ENCODE measurements at regions not wholly inside any gene's neighbourhood (a gene's known extent, or its start where the extent isn't known, plus 50 kb on each side); places are given as distances from the start of the nearest gene placed in this dataset.

DNA sequence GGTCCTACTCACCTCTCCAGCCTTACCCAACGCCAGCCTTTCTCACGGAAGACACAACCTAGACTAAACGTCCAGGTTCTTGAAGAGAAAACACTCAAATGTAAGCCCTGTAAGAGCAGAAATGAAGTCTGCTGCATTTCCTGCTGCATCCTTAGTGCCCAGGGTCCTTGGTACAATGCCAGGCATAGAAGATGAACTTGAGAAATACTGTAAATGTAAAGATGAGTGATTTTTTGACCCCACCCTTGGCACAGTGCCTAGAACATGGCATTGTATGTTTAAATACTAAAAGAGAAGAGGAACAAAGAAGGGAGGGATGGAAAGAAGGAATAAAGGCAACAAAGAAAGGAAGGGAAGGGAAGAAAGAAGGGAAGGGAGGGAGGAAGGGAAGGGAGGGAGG lies 514.6 kb downstream of the MED13L start:
- Histone ChIP-seq H3K36me3 (ENCODE audit: low read depth, low read length) (no peaks in the 10 kb centered on the region), H3K9me2 (replicated peaks; ENCODE audit: low read length) (no peaks in the 10 kb centered on the region), H4K20me1 (ENCODE audit: low read length) (no peaks in the 10 kb centered on the region), H3K79me2 (ENCODE audit: low read length) (no peaks in the 10 kb centered on the region), H3K27ac (ENCODE audit: low read length) (no peak overlapping the region), H3K27me3 (ENCODE audit: low read length) (peaks cover 39% of the 10 kb centered on the region), H2AFZ (ENCODE audit: low read length) (no peak overlapping the region), H3K4me1 (ENCODE audit: insufficient read depth, low read length) (no peaks in the 10 kb centered on the region), H3K4me3 (ENCODE audit: low read length) (no peak overlapping the region), H3K4me2 (ENCODE audit: low read length) (no peak overlapping the region), H3K9me3 (ENCODE audit: low read length) (no peaks in the 10 kb centered on the region), H3K9ac (ENCODE audit: low read length) (no peak overlapping the region), H3F3A (ENCODE audit: low read length, unreplicated experiment) (no peaks in the 10 kb centered on the region)
- ChIA-PET CTCF (no interaction called here), POLR2A (ENCODE audit: unreplicated experiment) (no interaction called here)
- intact Hi-C loops (cut with micrococcal nuclease) = no loop called here
- DNase-seq (peak; percentile 30), ATAC-seq (no peak)
- BruUV-seq (replicated peaks) = no TSS peak
- TF ChIP-seq, protein P1, sequence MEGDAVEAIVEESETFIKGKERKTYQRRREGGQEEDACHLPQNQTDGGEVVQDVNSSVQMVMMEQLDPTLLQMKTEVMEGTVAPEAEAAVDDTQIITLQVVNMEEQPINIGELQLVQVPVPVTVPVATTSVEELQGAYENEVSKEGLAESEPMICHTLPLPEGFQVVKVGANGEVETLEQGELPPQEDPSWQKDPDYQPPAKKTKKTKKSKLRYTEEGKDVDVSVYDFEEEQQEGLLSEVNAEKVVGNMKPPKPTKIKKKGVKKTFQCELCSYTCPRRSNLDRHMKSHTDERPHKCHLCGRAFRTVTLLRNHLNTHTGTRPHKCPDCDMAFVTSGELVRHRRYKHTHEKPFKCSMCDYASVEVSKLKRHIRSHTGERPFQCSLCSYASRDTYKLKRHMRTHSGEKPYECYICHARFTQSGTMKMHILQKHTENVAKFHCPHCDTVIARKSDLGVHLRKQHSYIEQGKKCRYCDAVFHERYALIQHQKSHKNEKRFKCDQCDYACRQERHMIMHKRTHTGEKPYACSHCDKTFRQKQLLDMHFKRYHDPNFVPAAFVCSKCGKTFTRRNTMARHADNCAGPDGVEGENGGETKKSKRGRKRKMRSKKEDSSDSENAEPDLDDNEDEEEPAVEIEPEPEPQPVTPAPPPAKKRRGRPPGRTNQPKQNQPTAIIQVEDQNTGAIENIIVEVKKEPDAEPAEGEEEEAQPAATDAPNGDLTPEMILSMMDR (conservative IDR thresholded peaks at IDR 0.05; ENCODE audit: low read depth, low read length) = no peak
- no peak for TF ChIP-seq EZH2 (IDR thresholded peaks at IDR 0.05; ENCODE audit: low read length, unreplicated experiment)
- no peak for TF ChIP-seq EZH2phosphoT487 (IDR thresholded peaks at IDR 0.05; ENCODE audit: borderline replicate concordance, low read length)

GRCh38 chr12:115761784-115762183 lies 515.7 kb downstream of the MED13L start:
- no TSS peak for BruUV-seq (replicated peaks)
- ChIA-PET CTCF (interaction anchor here (0.7 kb wide), 1 partner anchor 878 kb away, joined by 3 read pairs; no protein-coding TSS in a partner anchor), POLR2A (ENCODE audit: unreplicated experiment) (no interaction called here)

DNA sequence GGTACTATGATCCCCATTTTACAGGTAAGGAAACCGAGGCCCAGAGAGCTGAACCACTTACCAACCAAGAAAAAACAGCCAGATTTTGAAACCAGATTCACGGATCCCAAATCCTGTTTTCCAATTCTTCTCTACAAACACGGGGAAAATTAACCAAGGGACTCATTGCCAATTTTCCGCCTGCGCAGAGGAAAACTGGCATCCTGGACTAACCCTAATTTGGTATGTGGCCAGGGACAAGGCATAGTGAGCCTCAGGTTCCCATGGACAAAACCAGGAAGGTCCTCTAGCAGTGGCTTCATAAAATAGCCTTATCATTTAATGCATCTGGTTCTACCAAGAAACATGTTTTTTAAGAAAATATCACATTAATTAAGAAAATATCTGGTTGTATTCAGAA lies 517.3 kb downstream of the MED13L start:
- H2AFZ ChIP-seq (ENCODE audit: low read length) = no peak overlapping the region
- no peak overlapping the region for H3K4me2 ChIP-seq (ENCODE audit: low read length)
- no peaks in the 10 kb centered on the region for H3K9me3 ChIP-seq (ENCODE audit: low read length)
- TF ChIP-seq, protein P1 (conservative IDR thresholded peaks at IDR 0.05; ENCODE audit: low read depth, low read length) = no peak
- no peak for TF ChIP-seq EZH2phosphoT487 (IDR thresholded peaks at IDR 0.05; ENCODE audit: borderline replicate concordance, low read length)
- TF ChIP-seq EZH2 (IDR thresholded peaks at IDR 0.05; ENCODE audit: low read length, unreplicated experiment) = no peak
- CTCF ChIA-PET = no interaction called here
- no TSS peak for BruUV-seq (replicated peaks)
- no peaks in the 10 kb centered on the region for H3K4me1 ChIP-seq (ENCODE audit: insufficient read depth, low read length)
- DNase-seq (no peak), ATAC-seq (no peak)
- no peaks in the 10 kb centered on the region for H3K9me2 ChIP-seq (replicated peaks; ENCODE audit: low read length)
- H3K4me3 ChIP-seq (ENCODE audit: low read length) = no peak overlapping the region
- H3F3A ChIP-seq (ENCODE audit: low read length, unreplicated experiment) = no peaks in the 10 kb centered on the region
- no peak overlapping the region for H3K9ac ChIP-seq (ENCODE audit: low read length)
- no peaks in the 10 kb centered on the region for H3K79me2 ChIP-seq (ENCODE audit: low read length)
- peaks cover 66% of the 10 kb centered on the region for H3K27me3 ChIP-seq (ENCODE audit: low read length)
- H4K20me1 ChIP-seq (ENCODE audit: low read length) = no peaks in the 10 kb centered on the region
- intact Hi-C loops (cut with micrococcal nuclease) = no loop called here
- POLR2A ChIA-PET (ENCODE audit: unreplicated experiment) = no interaction called here
- H3K36me3 ChIP-seq (ENCODE audit: low read depth, low read length) = no peaks in the 10 kb centered on the region
- no peak overlapping the region for H3K27ac ChIP-seq (ENCODE audit: low read length)

More at GRCh38 chr12:115761784-115762183, 515.7 kb downstream of the MED13L start:
- no peak overlapping the region for H3K9ac ChIP-seq (ENCODE audit: low read length)
- H3K9me3 ChIP-seq (ENCODE audit: low read length) = no peaks in the 10 kb centered on the region
- H3K4me1 ChIP-seq (ENCODE audit: insufficient read depth, low read length) = no peaks in the 10 kb centered on the region
- no peak for DNase-seq
- no peaks in the 10 kb centered on the region for H3K36me3 ChIP-seq (ENCODE audit: low read depth, low read length)
- intact Hi-C loops (cut with micrococcal nuclease) = no loop called here
- H3F3A ChIP-seq (ENCODE audit: low read length, unreplicated experiment) = no peaks in the 10 kb centered on the region
- no peaks in the 10 kb centered on the region for H3K79me2 ChIP-seq (ENCODE audit: low read length)
- peaks cover 50% of the 10 kb centered on the region for H3K27me3 ChIP-seq (ENCODE audit: low read length)
- no peak overlapping the region for H2AFZ ChIP-seq (ENCODE audit: low read length)
- TF ChIP-seq, protein P1 (conservative IDR thresholded peaks at IDR 0.05; ENCODE audit: low read depth, low read length) = no peak
- no peak for TF ChIP-seq EZH2phosphoT487 (IDR thresholded peaks at IDR 0.05; ENCODE audit: borderline replicate concordance, low read length)
- no peak for TF ChIP-seq EZH2 (IDR thresholded peaks at IDR 0.05; ENCODE audit: low read length, unreplicated experiment)
- no peak for ATAC-seq
- no peak overlapping the region for H3K4me2 ChIP-seq (ENCODE audit: low read length)
- H3K27ac ChIP-seq (ENCODE audit: low read length) = no peak overlapping the region
- no peaks in the 10 kb centered on the region for H4K20me1 ChIP-seq (ENCODE audit: low read length)
- H3K9me2 ChIP-seq (replicated peaks; ENCODE audit: low read length) = no peaks in the 10 kb centered on the region
- no peak overlapping the region for H3K4me3 ChIP-seq (ENCODE audit: low read length)
